ENCODE measurements at regions not wholly inside any gene's neighbourhood (a gene's known extent, or its start where the extent isn't known, plus 50 kb on each side); places are given as distances from the start of the nearest gene placed in this dataset.

DNA sequence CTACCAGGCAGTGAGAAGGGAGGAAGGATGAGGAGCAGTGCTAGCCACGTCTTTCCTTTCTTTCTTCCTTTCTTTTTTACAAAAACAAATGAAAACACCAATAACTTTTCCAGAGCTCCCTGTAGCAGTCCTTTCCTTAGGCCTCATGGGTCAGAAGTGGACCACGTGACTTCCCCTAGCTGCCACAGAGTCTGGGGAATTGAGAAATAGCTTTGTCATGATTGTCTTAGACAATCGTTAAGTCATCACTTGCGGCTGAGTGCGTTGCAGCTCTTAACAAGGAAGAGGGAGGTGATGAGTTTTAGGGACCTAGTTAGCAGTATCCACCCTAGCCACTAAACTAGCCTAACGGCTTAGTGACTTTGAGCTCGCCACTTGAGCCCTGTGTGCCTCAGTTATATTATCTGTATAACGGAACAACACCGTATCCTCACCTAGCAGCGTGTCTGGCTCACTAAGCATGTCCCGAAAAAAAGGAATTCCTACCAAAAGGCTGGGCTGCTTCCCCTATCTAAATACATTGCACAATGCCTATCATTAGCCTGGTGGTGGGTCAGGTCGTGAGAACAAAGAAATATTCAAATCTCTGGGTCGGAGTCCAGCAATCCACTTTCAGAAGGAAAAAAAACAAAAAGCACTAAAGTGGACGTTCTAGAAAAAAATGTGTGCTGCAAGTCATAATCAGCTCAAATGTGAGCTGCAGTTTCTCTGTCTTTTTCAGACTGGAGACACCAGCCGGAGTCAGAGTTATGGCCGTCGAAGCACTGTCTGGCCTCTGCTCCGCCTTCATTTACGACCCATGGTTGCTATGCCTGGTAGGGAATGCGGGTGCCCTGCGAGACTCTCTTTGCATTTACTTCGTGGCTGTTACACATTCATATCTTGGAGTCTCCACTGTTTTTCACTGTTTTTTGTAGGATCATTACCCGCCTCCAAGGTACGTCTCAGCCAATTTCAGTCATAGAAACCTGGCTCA lies 338.5 kb upstream of the FOXK1 start:
- TF ChIP-seq POLR2A (IDR thresholded peaks at IDR 0.05), result no peak
- TF ChIP-seq, protein P1, sequence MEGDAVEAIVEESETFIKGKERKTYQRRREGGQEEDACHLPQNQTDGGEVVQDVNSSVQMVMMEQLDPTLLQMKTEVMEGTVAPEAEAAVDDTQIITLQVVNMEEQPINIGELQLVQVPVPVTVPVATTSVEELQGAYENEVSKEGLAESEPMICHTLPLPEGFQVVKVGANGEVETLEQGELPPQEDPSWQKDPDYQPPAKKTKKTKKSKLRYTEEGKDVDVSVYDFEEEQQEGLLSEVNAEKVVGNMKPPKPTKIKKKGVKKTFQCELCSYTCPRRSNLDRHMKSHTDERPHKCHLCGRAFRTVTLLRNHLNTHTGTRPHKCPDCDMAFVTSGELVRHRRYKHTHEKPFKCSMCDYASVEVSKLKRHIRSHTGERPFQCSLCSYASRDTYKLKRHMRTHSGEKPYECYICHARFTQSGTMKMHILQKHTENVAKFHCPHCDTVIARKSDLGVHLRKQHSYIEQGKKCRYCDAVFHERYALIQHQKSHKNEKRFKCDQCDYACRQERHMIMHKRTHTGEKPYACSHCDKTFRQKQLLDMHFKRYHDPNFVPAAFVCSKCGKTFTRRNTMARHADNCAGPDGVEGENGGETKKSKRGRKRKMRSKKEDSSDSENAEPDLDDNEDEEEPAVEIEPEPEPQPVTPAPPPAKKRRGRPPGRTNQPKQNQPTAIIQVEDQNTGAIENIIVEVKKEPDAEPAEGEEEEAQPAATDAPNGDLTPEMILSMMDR (IDR thresholded peaks at IDR 0.05), result no peak
- H3K36me3 ChIP-seq, result no peaks in the 10 kb centered on the region
- 55% methylated on average over 16 of the region's 24 CpGs for WGBS (ENCODE audit: insufficient coverage, low coverage, low lambda C conversion rate, missing lambda C conversion rate)
- DNase-seq (no peak), ATAC-seq (no peak)
- no peaks in the 10 kb centered on the region for H3K4me1 ChIP-seq
- H3K4me3 ChIP-seq, result no peak overlapping the region
- H3K27me3 ChIP-seq, result no peaks in the 10 kb centered on the region
- H3K9me3 ChIP-seq, result no peaks in the 10 kb centered on the region
- H3K27ac ChIP-seq, result no peak overlapping the region
- intact Hi-C loops (cut with DNase I), result no loop called here

DNA sequence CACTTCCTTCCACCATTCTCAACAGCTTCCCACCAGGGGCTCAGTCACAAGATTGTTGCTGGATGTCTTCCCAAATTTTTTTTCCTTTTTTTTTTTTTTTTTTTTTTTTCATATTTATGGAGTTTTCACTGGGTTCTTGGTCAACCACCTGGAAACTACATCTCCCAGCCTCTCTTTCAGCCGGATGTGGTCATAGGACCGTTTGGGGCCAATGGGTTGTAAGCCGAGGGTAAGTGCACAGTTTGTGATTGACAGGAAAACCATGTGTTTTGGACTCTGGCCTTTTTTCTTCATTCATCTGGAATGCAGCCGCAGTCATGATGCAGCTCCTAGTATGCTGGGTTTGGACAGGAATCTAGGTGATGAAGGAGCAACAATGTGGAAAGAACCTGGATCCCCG lies 337.1 kb upstream of the FOXK1 start:
- Histone ChIP-seq H3K9me3 (no peaks in the 10 kb centered on the region), H3K4me3 (no peak overlapping the region), H3K36me3 (no peaks in the 10 kb centered on the region), H3K4me1 (no peaks in the 10 kb centered on the region), H3K27me3 (no peaks in the 10 kb centered on the region), H3K27ac (no peak overlapping the region)
- intact Hi-C loops (cut with DNase I), result no loop called here
- no peak for TF ChIP-seq POLR2A (IDR thresholded peaks at IDR 0.05)
- TF ChIP-seq, protein P1 (IDR thresholded peaks at IDR 0.05), result no peak
- 33% methylated on average over 5 of the region's 5 CpGs for WGBS (ENCODE audit: insufficient coverage, low coverage, low lambda C conversion rate, missing lambda C conversion rate)
- ATAC-seq (no peak), DNase-seq (no peak)

DNA sequence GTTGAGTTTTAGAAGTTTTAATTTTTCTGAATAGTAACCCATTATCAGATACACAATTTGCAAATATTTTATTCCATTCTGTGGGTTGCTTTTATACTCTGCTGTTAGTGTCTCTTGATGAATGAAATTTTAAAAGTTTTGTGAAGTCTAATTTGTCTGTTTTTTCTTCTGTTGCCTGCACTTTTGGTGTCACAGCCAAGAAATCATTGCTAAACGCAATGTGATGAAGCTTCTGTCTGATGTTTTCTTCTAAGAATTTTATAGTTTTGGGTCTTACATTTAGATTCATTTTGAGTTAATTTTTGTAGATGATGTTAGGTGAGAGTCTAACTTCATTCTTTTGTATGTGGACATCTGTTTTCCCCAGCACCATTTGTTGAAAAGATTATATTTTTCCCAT lies 330.0 kb upstream of the FOXK1 start:
- intact Hi-C loops (cut with DNase I), result no loop called here
- Histone ChIP-seq H3K27ac (no peak overlapping the region), H3K36me3 (no peaks in the 10 kb centered on the region), H3K27me3 (no peaks in the 10 kb centered on the region), H3K4me3 (no peak overlapping the region), H3K9me3 (no peaks in the 10 kb centered on the region), H3K4me1 (no peaks in the 10 kb centered on the region)
- ATAC-seq, result no peak
- TF ChIP-seq, protein P1 (IDR thresholded peaks at IDR 0.05), result no peak
- TF ChIP-seq POLR2A (IDR thresholded peaks at IDR 0.05), result no peak
- WGBS (ENCODE audit: insufficient coverage, low coverage, low lambda C conversion rate, missing lambda C conversion rate), result 39% methylated on average over 1 of the region's 1 CpG
- no peak for DNase-seq

DNA sequence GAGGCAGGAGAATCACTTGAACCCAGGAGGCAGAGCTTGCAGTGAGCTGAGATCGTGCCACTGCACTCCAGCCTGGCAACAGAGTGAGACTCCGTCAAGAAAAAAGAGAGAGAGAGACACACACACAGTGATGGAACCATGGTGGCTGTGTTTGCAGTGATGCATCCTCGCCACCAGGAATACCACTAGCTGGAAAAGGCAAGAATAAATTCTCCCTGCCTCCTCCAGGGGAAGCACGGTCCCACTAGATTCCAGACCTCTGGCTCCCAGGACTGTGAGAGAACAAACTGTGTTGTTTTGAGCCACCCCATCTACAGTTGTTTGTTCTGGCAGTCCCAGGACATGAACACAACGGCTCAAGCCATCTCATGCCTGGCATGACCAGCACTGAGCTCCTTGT lies 320.3 kb upstream of the FOXK1 start:
- intact Hi-C loops (cut with DNase I), result no loop called here

More for the DNA sequence above, 320.3 kb upstream of the FOXK1 start:
- no peak for ATAC-seq
- TF ChIP-seq, protein P1 (IDR thresholded peaks at IDR 0.05), result no peak
- TF ChIP-seq POLR2A (IDR thresholded peaks at IDR 0.05), result no peak
- Histone ChIP-seq H3K9me3 (no peaks in the 10 kb centered on the region), H3K36me3 (no peaks in the 10 kb centered on the region), H3K4me1 (no peaks in the 10 kb centered on the region), H3K4me3 (no peak overlapping the region), H3K27me3 (no peaks in the 10 kb centered on the region), H3K27ac (no peak overlapping the region)
- no peak for DNase-seq
- WGBS (ENCODE audit: insufficient coverage, low coverage, low lambda C conversion rate, missing lambda C conversion rate), result 43% methylated on average over 1 of the region's 5 CpGs
